Inflammatory macrophage treated with lipopolysaccharide for 1 hour (primary cell): ENCODE measurements at regions not wholly inside any gene's neighbourhood (a gene's known extent, or its start where the extent isn't known, plus 50 kb on each side); places are given as distances from the start of the nearest gene placed in this dataset.
A peak's percentile ranks its signal among the peaks of the same experiment; 100 is the strongest.
"Not testable (repeated sequence)": the region's sequence is repeated elsewhere in the genome, so short reads cannot be mapped to it uniquely, and the experiment has no call there.

Experiments used
- DNase-seq, 2 donors: peaks; one replicate each; pipeline ENCODE4 v3.0.0-alpha.2; 2020 to 2022

DNA sequence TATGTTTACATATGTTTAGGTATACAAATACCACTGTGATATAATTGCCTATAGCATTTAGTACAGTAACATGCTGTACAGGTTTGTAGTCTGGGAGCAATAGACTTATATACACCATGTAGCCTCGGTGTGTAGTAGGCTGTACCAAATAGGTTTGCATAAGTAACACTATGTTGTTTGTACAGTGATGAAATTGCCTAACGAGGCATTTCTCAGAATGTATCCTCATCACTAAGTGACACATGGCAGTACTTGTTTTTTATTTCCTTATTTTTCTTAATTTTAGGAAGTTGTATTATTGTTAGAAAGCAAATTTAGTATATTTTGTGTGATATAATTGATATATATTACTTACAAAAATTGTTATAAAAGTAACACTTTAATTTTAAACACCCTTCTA lies 840.9 kb downstream of the LTN1 start:
- peak; percentile 58 to 61 for DNase-seq

DNA sequence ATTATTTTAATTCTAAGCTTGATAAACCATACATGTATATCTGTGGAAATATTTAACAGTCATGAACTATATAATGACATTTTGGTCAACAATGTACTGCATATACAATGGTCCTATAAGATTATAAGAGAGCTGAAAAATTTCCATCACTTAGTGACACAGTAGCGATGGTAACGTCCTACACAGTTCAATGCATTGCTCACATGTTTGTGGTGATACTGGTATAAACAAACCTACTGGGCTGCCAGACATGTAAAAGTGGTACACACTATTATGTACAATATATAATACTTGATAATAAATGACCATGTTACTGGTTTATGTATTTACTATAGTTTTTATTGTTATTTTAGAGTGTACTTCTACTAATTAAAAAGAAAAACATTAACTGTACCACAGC lies 841.9 kb downstream of the LTN1 start:
- no peak for DNase-seq

GRCh38 chr21:28148400-28149064 lies 844.1 kb downstream of the LTN1 start:
- no peak for DNase-seq

GRCh38 chr21:28144653-28145052 lies 848.0 kb downstream of the LTN1 start:
- DNase-seq, result no peak

DNA sequence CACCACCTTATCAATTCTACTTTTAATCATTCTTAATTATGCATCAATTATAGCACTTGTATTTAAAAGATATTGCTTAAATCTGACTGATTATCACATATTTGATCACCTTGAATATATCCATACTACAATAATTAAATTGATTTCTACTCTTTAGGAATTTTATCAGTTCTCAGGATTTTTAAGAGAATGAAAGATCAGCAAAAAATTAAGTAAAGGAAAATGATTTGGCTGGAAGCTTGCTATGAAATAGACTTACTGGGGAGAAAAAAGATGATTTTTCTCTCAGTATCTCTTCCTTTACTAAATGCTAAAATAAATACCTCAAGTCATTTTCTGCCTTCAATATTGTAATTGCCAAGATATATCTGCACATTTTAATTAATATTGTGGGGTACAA lies 848.6 kb downstream of the LTN1 start:
- DNase-seq, result no peak

GRCh38 chr21:28142697-28143096 lies 850.0 kb downstream of the LTN1 start:
- DNase-seq, result peak; percentile 70 to 81

DNA sequence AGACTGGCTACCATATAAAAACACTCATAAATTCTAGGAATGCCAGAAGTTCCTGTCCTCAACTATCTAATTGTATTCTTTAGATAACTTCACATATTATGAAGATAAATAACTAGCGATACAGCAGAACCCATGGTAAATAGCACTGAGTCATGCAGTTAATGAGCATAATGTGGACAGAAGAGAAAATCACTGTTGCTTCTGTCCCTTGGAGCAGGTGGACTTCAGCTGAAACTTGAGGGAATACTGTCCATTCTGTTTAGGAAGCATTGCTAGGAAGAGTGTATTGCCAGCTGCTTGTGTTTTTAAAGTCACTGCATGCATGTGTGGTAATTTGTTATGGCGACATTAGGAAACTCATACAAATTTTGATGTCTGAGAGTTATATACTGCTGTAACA lies 854.4 kb downstream of the LTN1 start:
- DNase-seq, result no peak

DNA sequence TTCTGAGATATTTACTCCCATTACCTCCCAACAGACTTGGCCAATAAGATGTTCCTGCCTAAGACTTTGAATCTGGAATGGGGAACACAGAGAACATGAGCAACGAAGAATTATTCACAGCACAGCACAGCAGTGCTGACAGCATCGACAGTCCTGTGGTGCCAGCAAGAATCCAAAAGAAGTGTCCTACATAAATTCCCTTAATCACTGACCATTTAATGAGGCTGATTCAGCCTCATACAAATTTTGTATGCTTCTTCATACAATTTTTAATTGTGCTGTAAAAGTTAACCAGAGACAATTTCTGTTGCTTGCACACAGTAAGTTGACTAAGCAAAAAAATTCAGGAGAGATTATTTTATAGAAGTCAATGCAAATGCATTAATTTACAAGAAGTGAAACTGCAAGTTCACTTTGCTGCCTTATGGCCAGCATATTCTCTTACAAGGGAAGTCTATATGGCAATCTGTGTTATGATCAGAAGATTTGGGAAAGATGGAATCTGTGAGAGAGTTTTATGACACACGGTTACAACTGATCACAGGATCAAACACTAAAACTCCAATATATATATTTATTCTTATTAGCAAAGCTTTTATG lies 855.9 kb downstream of the LTN1 start:
- DNase-seq, result peak; percentile 31 to 44

DNA sequence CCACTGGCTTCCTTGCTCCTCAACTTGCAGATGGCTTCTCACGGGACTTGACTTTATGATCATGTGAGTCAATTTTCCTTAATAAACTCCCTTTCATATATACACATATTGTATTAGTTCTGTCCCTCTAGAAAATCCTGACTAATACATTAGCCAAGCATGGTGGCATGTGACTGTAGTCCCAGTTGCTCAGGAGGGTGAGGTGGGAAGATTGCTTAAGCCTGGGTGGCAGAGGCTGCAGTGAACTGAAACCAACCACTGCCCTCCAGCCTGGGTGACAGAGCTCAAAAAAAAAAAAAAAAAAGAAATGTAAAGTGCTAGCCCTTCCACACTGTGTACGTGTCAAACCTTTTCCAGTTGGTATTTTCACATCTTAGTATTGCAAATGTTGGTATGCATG lies 857.0 kb downstream of the LTN1 start:
- DNase-seq, result peak; percentile 60 to 90

DNA sequence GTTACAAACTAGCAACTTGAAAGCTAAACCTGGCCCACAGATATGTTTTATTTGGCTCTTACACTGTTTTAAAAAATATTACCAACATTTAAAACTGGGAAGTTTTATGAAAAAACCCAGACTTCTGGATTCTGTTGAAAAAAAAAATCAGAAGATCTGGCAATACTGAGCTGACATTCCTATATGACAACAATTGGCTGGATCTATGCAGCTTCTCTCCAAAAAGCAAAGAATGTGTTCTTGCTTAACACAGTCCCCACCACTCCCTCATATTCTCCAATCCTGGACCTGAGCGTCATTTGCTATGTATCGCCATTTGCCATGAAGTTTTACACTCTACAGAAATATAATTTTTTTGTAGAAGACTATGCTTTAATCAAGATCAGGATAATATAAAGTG lies 859.6 kb downstream of the LTN1 start:
- no peak for DNase-seq

- no peak for DNase-seq
These were observed 860.0 kb downstream of the LTN1 start for GRCh38 chr21:28132713-28133112.

- no peak for DNase-seq
These were observed 865.4 kb downstream of the LTN1 start for GRCh38 chr21:28127175-28127785.

DNA sequence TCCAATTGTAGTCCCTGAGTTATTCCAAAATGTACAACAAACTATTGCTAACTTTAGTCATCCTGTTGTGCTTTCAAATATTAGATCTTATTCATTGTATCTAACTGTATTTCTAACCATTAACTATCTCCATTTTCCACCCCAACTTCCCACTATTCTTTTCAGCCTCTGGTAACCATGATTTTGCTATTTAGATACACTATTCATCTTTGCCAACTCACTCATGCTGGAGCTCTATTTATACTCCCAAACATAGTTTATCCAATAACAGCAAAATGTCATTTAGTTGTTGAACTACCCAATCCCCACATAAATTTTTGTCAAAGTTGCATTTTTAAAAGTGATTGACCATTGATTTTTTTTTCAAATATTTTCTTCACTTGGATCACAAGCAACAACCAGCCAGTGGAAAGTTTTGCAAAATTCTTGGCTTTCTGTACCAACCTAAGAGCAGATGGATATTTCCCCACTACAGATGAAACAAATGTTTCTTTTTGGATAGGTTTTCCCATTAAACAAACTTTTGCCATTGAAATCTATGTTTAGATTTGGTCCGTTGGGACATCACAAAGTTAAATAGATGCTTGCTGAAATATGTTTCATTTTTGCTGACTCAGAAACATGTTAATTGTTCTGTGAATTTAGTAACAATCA lies 866.0 kb downstream of the LTN1 start:
- DNase-seq, result no peak

GRCh38 chr21:28124541-28124940 lies 868.1 kb downstream of the LTN1 start:
- DNase-seq, result no peak

DNA sequence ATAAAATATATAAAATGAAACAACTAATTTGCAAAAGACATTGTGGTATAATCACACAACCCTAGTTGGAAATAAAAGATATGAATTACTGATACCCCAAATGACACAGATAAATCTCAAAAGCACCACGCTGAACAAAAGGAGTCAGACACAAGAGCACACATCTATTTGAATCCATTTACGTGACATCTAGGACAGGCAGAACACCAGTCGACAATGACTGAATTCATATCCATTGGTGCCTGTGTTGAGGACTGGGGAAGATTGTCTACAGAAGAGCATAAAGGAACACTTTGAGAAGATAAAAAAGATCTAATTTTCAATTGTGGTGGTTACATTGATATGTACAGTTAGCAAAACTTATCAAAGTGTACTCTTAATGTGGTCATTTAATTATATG lies 874.1 kb downstream of the LTN1 start:
- no peak for DNase-seq

DNA sequence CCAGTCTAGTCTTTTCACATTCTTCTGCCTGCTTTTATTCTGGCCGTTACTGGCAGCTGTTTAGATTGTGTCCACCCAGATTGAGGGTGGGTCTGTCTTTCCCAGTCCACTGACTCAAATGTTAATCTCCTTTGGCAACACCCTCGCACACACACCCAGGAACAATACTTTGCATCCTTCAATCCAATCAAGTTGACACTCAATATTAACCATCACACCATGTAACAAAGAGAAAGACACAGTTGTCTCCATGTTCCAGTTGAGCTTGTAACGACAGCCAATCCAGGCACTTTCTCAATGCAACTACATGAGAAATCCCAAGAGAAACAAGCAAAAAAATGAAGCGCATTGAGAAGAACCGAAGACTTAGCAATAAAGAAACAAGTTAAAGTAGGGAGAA lies 877.7 kb downstream of the LTN1 start:
- DNase-seq, result not testable (repeated sequence)

DNA sequence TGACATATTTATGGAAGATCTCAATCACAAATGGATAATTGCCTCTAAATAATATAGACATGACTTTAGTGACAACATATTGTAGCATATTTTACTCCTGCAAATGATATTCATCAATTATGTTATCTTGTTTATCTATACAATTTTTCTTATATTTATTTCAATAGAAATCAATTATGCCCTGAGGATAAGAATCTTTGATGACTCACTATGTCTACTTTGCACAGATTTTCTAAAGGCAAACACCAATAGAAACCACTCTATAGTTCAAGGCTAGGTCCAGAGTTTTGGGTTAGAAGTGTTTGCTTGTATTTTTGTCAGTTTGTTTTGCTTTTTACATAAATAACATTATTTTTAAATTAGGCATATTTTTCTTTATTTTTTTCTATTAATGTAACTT lies 879.0 kb downstream of the LTN1 start:
- no peak for DNase-seq

DNA sequence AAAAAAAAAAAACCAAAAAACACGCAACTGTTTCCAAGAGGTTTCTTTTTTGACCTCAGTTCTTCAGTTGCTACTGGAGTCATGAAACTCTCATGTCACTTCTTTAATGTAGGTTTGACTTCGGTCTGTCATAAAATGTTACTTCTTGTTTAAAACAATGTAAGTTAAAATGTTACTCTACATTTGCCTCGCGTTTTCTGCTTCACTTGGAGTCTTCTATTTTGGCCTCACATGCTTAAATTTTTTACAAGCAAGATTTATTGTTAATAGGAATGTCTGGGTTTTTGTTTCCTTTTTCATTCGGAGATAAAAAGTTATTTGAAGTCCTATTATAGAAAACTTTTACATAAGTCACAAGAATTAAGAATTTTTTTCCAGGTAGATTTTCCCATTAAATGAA lies 880.2 kb downstream of the LTN1 start:
- DNase-seq, result no peak

DNA sequence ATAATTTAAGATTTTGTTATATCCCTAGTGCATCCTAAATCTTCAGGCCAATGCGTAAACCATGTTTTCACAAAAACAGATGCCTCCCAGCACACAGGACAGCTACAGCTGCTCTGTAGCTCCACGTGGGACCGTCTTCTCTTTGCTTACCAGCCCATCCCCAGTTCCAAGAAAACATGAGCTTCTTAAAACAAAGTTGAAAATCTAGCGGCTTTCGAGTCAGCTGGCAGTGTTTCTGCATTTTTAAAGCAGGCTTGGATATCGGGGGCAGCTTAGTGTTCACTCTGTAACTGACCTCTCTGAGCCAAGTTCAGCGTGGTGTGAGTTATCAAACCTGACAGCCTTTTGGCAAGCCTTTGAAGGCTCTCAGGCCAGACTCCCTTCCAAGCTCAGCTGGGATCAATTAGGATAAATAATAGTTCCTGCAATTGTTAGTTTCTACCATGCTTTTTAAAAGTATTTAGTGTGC lies 881.5 kb downstream of the LTN1 start:
- DNase-seq, result no peak

- no peak for DNase-seq
These were observed 882.0 kb downstream of the LTN1 start for GRCh38 chr21:28110716-28111115.

DNA sequence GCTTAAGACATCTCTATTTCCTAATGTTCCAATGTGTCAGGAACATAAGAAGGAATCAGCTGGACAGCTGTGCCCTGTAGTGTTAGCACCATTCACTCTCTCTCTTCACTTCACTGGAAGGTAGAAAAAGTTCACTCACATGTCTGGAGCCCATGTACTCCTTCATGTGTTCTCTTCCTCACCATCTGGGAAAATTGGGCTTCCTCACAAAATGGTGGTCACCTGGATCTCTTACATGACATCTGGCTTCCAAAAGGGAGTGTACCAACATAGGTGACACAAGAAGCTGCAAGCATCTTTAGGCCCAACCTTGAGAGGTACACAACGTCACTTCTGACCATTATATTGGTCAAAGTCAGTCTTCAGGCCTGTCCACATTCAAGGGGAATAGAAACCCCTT lies 882.6 kb downstream of the LTN1 start:
- DNase-seq, result no peak

- DNase-seq, result no peak
These were observed 886.2 kb downstream of the LTN1 start for GRCh38 chr21:28106370-28106890.

DNA sequence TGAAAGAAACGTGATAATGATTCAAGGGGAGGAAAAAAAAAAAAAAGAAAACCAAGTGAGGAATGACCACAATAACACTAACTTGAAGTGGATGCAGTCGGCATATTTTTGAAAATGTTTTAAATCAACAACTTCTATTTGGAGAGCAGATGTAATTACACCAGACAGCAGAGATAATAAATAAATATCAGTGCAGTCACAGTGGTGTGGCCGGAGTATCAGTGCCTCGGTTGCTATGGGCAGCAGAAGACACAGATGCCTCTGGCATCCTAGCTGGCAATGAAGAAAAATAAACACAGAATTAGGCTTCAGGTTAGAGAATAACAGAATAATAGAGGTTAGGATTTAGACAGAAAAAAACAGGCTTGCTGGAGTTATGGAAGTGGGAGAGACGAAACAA lies 888.3 kb downstream of the LTN1 start:
- no peak for DNase-seq

DNA sequence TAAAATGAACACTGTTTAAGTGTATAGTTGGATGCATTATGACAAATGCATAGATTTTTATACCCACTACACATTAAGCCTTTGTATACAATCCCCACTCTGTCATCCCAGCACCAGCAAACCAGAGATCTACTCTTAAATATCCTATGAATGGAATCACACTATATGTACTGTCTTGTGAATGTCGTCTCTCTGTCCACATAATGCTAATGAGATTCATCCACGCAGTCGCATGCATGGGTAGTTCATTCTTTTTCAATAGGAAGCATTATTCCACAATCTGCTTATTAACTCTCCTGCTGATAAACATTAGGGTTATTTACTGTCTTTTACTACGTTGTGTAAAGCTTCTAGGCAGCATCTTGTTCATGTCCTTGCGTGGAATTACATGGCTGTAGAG lies 892.3 kb downstream of the LTN1 start:
- DNase-seq, result no peak
